Stomach smooth muscle (tissue), 2 donors: ENCODE measurements at regions not wholly inside any gene's neighbourhood (a gene's known extent, or its start where the extent isn't known, plus 50 kb on each side); places are given as distances from the start of the nearest gene placed in this dataset.

ENCODE experiments used
- H3K27ac ChIP-seq: one replicate; pipeline ENCODE4 v1.7.0; 2013; ENCODE audit warnings: mild to moderate bottlenecking, low read length, inconsistent platforms
- H3K27me3 ChIP-seq, 2 donors: one replicate each; pipeline ENCODE4 v1.7.0; 2013; ENCODE audit warnings: low read length in 2 of 2; ENCODE audit not compliant: insufficient read depth in 2 of 2, control insufficient read depth in 1 of 2
- H3K36me3 ChIP-seq, 2 donors: one replicate each; pipeline ENCODE4 v1.7.0; 2013; ENCODE audit warnings: low read length in 2 of 2; ENCODE audit not compliant: control insufficient read depth in 2 of 2, insufficient read depth in 2 of 2
- H3K4me1 ChIP-seq: one replicate; pipeline ENCODE4 v1.7.0; 2013; ENCODE audit warnings: low read length; ENCODE audit not compliant: control insufficient read depth, insufficient read depth
- H3K4me3 ChIP-seq, 2 donors: one replicate each; pipeline ENCODE4 v1.7.0; 2013; ENCODE audit warnings: low read length in 2 of 2
- H3K9ac ChIP-seq, 2 donors: one replicate each; pipeline ENCODE4 v1.7.0; 2013; ENCODE audit warnings: low read length in 2 of 2, mild to moderate bottlenecking in 1 of 2
- H3K9me3 ChIP-seq, 2 donors: one replicate each; pipeline ENCODE4 v1.7.0; 2013; ENCODE audit warnings: low read length in 2 of 2; ENCODE audit not compliant: control insufficient read depth in 2 of 2
- donor health status: healthy.
- donor health status: Pancreatic carcinoma.

GRCh38 chr4:149986917-149987316, 91.3 kb upstream of the DCLK2 start:
- Histone ChIP-seq H3K27me3 (no peaks in the 10 kb centered on the region), H3K4me3 (no peak overlapping the region), H3K36me3 (no peaks in the 10 kb centered on the region), H3K4me1 (no peaks in the 10 kb centered on the region), H3K9me3 (no peaks in the 10 kb centered on the region), H3K9ac (no peak overlapping the region), H3K27ac (no peak overlapping the region)

- H3K36me3 ChIP-seq = no peaks in the 10 kb centered on the region
- H3K27ac ChIP-seq = no peak overlapping the region
- H3K4me3 ChIP-seq = no peak overlapping the region
- H3K27me3 ChIP-seq = no peaks in the 10 kb centered on the region
- no peaks in the 10 kb centered on the region for H3K4me1 ChIP-seq
- no peaks in the 10 kb centered on the region for H3K9me3 ChIP-seq
- no peak overlapping the region for H3K9ac ChIP-seq
Observed at GRCh38 chr4:149987330-149988086, 90.7 kb upstream of the DCLK2 start.

DNA sequence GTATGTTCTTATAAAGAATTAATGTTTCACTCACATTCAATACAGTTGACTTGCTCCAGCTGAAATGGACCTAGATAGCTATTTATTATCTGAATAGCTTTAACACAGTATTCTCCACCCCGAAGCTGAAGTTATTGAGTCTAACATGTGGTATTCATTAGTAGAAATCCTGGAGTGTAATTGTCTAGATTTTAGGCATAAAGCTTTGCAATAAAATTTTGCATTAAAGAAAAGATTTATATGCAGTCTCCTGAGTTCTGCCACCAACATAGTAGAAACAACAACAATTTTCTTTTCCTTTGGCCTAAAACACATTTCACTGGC, 90.2 kb upstream of the DCLK2 start:
- H3K27ac ChIP-seq = no peak overlapping the region
- H3K27me3 ChIP-seq = no peaks in the 10 kb centered on the region
- H3K36me3 ChIP-seq = no peaks in the 10 kb centered on the region

DNA sequence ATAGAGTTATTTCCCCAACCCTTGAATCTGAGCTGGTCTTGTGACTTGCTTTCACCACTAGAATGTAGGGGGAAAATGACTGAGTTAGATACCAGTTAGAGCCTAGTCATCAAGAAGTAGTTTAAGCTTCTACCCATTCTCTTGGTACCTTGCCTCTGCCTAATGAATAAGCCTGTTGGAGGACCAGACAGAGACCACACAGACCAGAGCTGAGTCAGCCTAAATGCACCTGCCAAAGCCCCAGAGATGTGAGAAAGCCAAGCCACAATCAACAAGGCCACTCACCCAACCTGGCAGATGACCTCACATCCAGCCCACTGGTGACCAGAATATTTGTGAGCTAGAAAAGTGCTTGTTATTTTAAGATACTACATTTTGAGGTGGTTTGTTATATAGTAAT, 85.2 kb upstream of the DCLK2 start:
- no peak overlapping the region for H3K27ac ChIP-seq
- no peaks in the 10 kb centered on the region for H3K36me3 ChIP-seq

More for the DNA sequence above, 90.2 kb upstream of the DCLK2 start:
- Histone ChIP-seq H3K4me3 (no peak overlapping the region), H3K9ac (no peak overlapping the region), H3K4me1 (no peaks in the 10 kb centered on the region), H3K9me3 (no peaks in the 10 kb centered on the region)

DNA sequence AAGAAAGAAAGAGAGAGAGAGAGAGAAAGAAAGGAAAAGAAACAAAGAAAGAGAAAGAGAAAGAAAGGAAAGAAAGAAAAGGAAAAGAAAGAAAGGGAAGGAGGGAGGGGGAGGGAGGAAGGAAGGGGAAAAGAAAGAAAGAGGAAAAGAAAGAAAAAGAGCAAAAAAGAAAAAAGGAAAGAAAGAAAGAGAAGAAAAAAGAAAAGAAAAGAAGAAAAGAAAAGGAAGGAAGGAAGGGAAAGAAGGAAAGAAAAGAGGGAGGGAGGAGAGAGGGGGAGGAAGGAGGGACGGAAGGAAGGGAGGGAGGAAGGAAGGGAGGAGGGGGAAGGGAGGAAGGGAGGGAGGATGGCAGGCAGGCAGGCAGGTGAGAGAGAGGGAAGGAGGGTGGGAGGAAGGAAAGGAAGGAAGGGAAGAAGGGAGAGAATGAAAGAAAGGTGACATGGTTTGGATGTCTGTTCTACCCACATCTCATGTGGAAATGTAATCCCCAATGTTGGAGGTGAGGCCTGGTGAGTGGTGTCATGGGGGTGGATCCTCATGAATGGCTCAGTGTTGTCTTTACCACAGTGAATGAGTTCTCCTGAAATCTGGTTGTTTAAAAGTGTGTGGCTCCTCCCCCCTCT, 83.0 kb upstream of the DCLK2 start:
- no peaks in the 10 kb centered on the region for H3K27me3 ChIP-seq
- H3K4me1 ChIP-seq = no peaks in the 10 kb centered on the region
- no peak overlapping the region for H3K4me3 ChIP-seq
- H3K9ac ChIP-seq = no peak overlapping the region
- no peak overlapping the region for H3K27ac ChIP-seq
- no peaks in the 10 kb centered on the region for H3K9me3 ChIP-seq
- no peaks in the 10 kb centered on the region for H3K36me3 ChIP-seq

More for the DNA sequence above, 85.2 kb upstream of the DCLK2 start:
- H3K9me3 ChIP-seq = no peaks in the 10 kb centered on the region
- H3K4me3 ChIP-seq = no peak overlapping the region
- H3K4me1 ChIP-seq = no peaks in the 10 kb centered on the region
- H3K9ac ChIP-seq = no peak overlapping the region
- H3K27me3 ChIP-seq = no peaks in the 10 kb centered on the region

DNA sequence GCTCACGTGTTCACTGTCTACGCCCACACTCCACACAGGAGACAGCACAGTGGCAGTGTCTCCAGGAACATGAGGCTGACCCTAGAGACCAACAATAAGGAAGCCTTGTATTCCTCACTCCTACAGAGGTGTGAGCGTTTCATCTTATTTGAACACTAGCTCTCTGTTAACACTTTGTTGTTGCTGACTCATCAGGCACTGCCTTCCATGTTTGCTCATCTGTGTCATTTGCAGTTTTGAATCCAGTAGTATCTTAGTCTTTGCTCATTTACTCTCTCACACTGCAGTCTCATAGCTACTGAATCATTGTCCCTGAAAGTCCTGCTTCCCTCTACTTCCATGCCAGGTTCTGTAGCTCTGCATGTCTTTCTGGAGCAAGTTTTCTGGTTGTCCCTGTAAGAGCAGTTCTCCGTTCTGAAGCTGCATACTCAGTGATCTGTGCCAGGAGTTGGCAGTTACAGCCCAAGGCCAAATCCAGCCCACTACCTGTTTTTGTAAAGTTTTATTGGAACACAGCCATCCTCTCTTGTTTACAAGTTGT, 80.3 kb upstream of the DCLK2 start:
- H3K4me3 ChIP-seq = no peak overlapping the region

GRCh38 chr4:149999485-150000074, 78.7 kb upstream of the DCLK2 start:
- H3K9me3 ChIP-seq = no peaks in the 10 kb centered on the region
- H3K36me3 ChIP-seq = no peaks in the 10 kb centered on the region
- H3K27me3 ChIP-seq = no peaks in the 10 kb centered on the region
- no peak overlapping the region for H3K27ac ChIP-seq
- peaks cover 6% of the 10 kb centered on the region for H3K4me1 ChIP-seq
- H3K4me3 ChIP-seq = no peak overlapping the region
- no peak overlapping the region for H3K9ac ChIP-seq

More for the DNA sequence above, 80.3 kb upstream of the DCLK2 start:
- Histone ChIP-seq H3K4me1 (no peaks in the 10 kb centered on the region), H3K9me3 (no peaks in the 10 kb centered on the region), H3K36me3 (no peaks in the 10 kb centered on the region), H3K27me3 (no peaks in the 10 kb centered on the region), H3K9ac (no peak overlapping the region), H3K27ac (no peak overlapping the region)

GRCh38 chr4:150001815-150002214, 76.4 kb upstream of the DCLK2 start:
- H3K4me3 ChIP-seq = no peak overlapping the region
- H3K9me3 ChIP-seq = no peaks in the 10 kb centered on the region
- H3K27me3 ChIP-seq = no peaks in the 10 kb centered on the region
- no peak overlapping the region for H3K9ac ChIP-seq
- peaks cover 11% of the 10 kb centered on the region for H3K4me1 ChIP-seq
- H3K27ac ChIP-seq = no peak overlapping the region
- H3K36me3 ChIP-seq = no peaks in the 10 kb centered on the region

DNA sequence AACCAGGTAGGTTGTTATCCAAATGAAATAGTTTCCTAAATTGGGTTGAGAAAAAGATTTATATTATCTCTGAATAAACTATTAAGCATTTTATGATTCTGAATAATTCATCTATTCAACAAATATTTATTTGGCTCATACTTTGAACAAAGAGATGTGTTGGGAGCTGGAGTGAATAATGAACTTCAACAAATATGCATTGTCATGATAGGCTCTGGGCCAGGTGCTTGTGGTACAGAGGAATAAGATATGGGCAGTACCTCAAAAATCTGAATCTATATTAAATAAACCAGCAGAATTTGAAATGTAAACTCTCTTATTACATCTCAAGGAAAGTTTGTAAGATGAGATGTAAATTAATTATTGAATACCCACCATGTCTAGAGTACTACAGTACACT, 75.7 kb upstream of the DCLK2 start:
- no peak overlapping the region for H3K4me3 ChIP-seq
- no peaks in the 10 kb centered on the region for H3K9me3 ChIP-seq

DNA sequence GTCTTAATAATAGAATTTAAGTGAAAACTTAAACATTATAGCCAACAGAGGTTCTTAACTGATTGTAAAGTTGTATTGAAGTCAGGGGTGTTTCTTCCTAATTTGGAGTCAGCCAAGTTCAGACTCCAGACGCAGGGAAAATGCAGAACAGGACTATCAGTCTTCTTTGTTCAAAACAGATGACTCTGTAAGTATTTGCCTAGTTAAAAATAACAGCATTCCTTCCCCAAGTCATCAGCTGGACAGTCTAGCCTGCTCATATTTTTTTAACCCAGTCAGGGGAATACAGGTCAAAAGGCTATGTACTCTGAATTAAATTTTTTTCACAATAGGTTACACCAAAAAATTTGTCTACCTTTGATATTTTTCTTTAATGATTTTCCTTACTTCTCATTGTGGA, 73.8 kb upstream of the DCLK2 start:
- peak overlapping the region in 1 of 2 donors; percentile 17 for H3K4me3 ChIP-seq
- H3K9ac ChIP-seq = no peak overlapping the region
- peak overlapping the region; percentile 25 for H3K27ac ChIP-seq
- no peaks in the 10 kb centered on the region for H3K36me3 ChIP-seq
- H3K9me3 ChIP-seq = no peaks in the 10 kb centered on the region
- no peaks in the 10 kb centered on the region for H3K27me3 ChIP-seq
- peaks cover 14% of the 10 kb centered on the region for H3K4me1 ChIP-seq

More for the DNA sequence above, 75.7 kb upstream of the DCLK2 start:
- no peaks in the 10 kb centered on the region for H3K27me3 ChIP-seq
- H3K9ac ChIP-seq = no peak overlapping the region
- no peaks in the 10 kb centered on the region for H3K36me3 ChIP-seq
- H3K27ac ChIP-seq = no peak overlapping the region
- H3K4me1 ChIP-seq = peaks cover 11% of the 10 kb centered on the region

- peaks cover 18% of the 10 kb centered on the region for H3K4me1 ChIP-seq
- no peaks in the 10 kb centered on the region for H3K27me3 ChIP-seq
- H3K27ac ChIP-seq = no peak overlapping the region
- H3K36me3 ChIP-seq = no peaks in the 10 kb centered on the region
- no peaks in the 10 kb centered on the region for H3K9me3 ChIP-seq
- H3K9ac ChIP-seq = no peak overlapping the region
- peak overlapping the region; percentile 16 to 33 for H3K4me3 ChIP-seq
Observed at GRCh38 chr4:150005537-150005936, 72.7 kb upstream of the DCLK2 start.
